GM18519 (cell line): ENCODE measurements at regions not wholly inside any gene's neighbourhood (a gene's known extent, or its start where the extent isn't known, plus 50 kb on each side); places are given as distances from the start of the nearest gene placed in this dataset.

Source experiments
- ATAC-seq: cut with Tn5 transposase; IDR thresholded peaks from one replicate; pipeline ENCODE4 v1.9.1; 2021; ENCODE audit warnings: mild to moderate bottlenecking, moderate library complexity; ENCODE audit not compliant: unreplicated experiment, low FRiP score

DNA sequence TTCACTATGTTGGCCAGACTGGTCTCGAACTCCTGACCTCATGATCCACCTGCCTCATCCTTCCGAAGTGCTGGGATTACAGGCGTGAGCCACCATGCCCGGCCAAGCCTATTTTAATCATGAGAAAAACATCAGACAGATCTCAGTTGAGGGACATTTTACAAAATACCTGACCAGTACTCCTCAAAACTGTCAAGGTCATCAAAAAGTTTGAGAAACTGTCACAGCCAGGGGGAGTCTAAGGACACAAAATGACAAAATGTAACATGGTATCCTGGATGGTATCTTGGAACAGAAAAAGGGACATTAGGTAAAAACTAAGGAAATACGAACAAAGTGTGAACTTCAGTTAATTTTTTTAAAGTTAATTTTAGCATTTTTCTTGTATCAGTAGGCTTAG is 219.8 kb upstream of the PPP1R3A start:
- ATAC-seq = no peak

DNA sequence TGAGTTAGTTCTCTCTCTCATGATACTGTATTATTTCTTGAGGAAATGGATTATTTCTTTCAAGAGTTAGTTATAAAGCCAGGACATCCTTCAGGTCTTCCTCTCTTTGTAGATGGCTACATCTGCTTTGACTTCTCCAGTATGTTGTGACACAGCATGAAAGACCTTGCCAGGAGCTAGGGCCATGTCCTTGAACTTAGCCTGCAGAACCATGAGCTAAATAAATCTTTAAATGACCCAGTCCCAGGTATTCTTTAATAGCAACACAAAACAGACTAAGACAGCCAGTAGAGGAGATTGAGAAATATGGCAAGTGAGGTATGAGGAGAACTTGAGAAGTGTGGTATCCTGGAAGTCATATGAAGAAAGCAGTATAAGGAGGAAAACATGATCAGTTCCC is 214.9 kb upstream of the PPP1R3A start:
- no peak for ATAC-seq

GRCh38 chr7:114130866-114131265 is 212.1 kb upstream of the PPP1R3A start:
- ATAC-seq = no peak

GRCh38 chr7:114128880-114129279 is 210.1 kb upstream of the PPP1R3A start:
- no peak for ATAC-seq

DNA sequence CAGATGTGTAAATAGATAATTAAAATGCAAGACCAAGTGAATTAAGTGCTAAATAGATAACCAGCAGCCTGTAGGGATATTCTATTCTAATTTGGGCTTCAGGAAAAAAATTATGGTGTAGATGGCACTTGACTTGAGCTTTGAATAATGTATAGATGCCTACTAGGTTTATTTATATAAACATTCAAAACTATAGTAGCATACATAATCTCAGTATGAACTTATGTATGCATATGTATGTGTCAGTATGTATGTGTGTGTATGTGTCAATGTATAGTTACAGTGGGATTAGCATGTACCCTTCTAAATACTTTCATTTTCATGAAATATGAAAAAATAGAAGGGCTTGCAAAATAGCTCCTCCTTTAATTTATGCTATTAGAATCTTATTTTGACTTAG is 207.3 kb upstream of the PPP1R3A start:
- no peak for ATAC-seq

DNA sequence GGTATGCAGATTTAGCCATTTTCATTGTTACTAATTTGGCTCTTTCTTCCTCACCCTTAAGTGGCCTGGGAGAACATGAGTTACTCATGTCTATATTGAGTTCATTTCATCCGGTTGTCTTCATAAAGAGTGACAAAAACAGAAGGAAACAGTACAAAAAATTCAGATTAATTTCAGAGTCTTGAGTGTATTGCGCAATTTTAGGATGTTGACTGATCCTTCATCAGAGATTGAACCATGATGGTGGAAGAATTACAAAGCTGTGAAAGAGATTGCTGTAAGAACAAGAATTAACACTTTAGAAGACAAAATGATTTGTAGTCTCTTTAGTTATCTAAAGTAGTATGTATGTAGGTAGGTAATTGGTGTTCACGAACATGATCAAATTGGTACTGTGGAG is 194.0 kb upstream of the PPP1R3A start:
- ATAC-seq = no peak

DNA sequence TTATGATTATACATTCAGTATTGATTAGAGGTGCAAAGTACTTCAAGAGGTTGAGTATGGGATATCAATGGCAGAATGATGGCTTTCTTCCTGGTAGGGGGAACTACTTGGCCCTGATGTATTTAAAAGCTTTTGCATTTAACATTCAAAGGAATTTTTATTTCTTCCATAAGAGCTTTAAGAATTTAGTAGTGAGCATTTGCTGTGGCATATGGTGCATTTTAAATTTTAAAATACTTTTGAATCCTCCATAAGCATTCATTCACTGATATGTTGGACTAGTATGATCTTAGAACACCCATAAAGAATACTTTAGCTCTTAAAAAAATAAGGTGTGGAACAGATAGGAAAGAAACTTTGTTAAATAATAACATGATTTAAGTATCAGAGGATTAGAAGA is 191.9 kb upstream of the PPP1R3A start:
- no peak for ATAC-seq

DNA sequence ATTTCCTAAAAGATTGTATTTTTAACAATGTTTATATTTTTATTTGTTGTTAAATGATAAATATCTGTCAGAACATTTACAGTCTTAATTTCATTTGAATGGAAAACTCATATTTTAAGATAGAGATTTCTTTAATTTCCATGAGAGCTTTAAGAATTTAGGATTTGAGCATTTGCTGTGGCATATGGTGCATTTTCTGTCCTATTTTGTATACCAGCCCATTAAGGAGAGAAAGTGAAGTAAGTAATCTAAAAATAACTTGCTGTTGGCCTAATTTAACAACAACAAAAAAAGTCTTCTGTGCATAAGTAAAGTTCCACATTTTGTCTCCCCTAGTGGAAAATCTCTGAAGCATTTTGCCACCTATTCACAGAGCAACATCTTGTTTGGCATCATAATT is 190.9 kb upstream of the PPP1R3A start:
- no peak for ATAC-seq

DNA sequence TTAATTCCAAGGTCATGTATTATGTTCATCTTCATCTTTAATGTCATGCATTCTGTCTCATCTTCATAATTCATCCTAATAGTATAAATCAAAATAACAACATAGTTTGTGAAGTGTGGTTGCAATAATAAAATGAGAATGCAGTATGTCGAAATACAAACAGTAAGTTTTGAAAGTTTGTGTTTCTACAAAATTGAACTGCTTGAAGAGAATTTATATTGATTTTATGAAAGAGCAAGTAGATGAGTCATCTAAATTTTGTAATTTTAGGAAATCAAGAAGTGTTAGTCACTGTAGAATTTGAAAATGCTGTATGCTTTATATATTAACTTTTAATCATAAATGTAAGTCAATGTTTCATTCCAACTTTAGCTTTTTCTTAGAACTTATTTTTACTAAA is 190.5 kb upstream of the PPP1R3A start:
- no peak for ATAC-seq

- ATAC-seq = no peak
These were observed 189.7 kb upstream of the PPP1R3A start for GRCh38 chr7:114108510-114108909.

- no peak for ATAC-seq
These were observed 188.7 kb upstream of the PPP1R3A start for GRCh38 chr7:114107522-114107921.

DNA sequence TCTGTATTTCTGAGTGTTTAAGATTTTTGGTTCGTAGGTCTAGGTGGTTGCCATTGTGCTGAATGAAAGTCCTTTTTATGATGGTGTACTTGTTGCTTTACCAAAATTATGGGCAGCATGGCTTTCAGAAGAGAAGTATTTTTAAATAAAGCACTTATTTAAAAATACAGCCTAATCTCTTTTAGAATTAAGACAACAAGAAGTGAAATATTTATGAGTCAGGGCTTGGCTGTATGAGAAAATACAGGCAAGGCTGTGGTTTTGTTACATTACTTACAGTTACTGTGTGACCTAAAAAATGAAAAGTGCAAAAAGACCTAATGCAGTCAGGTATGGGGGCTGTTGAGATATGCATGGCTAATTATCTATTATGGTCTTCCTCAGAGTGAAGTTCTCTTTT is 185.2 kb upstream of the PPP1R3A start:
- ATAC-seq = no peak

- ATAC-seq = no peak
These were observed 184.2 kb upstream of the PPP1R3A start for GRCh38 chr7:114102996-114103395.

- no peak for ATAC-seq
These were observed 183.3 kb upstream of the PPP1R3A start for GRCh38 chr7:114102131-114102530.

- no peak for ATAC-seq
These were observed 182.0 kb upstream of the PPP1R3A start for GRCh38 chr7:114100810-114101209.

DNA sequence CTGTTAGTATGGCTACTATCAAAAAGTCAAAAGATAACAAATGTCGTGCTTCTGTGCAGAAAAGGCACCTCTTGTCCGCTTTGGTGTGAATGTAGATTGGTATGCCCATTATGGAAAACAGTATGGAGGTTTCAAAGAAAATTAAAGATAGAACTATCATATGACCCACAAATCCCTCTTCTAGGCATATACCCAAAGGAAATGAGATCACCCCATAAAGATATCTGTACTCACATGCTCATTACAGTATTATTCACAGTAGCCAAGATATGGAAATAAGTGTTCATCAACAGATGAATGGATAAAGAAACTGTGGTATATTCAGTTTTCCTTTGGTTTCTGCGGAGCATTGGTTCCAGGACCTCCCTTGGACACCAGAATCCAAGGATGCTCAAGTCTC is 180.5 kb upstream of the PPP1R3A start:
- ATAC-seq = no peak

DNA sequence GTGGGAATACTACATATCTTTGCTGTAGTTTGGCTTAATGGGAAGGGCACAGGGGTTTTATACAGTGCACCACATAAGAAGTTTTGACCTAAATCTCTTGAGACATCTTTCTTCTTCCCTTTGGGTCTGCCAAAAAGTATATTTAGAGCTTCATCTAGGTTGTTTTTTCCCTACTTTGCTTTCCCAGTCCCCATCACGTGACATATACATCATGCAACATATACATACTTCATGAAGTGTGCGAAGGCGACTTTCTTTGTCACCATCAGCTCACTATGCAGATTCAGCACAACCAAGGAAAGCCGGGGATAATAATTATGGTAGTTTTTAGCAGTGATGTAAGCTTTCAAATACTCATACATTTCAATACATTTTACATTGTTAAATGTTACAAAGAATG is 177.1 kb upstream of the PPP1R3A start:
- ATAC-seq = no peak

DNA sequence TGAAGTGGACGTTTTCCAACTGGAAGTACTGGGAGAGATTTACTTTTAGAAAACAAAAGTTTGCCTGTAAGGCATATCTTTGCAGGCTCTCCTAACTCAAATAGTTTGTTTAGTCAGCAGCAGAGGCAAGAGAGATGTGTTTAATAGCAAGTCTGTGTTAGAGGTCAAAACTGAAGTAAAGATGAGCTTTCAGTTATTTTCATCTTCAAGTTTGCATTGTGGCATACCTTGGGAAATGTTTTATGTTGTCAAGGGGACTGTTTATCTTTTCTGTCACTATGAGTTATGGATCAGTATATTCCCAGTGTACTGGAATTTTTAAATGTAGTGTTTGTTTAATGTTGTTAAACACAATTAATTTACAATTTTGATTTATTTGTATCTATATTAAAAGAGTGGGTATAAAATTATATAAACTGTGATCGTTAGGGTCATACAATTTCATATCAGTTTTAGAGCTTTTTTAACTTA is 169.7 kb upstream of the PPP1R3A start:
- ATAC-seq = no peak

DNA sequence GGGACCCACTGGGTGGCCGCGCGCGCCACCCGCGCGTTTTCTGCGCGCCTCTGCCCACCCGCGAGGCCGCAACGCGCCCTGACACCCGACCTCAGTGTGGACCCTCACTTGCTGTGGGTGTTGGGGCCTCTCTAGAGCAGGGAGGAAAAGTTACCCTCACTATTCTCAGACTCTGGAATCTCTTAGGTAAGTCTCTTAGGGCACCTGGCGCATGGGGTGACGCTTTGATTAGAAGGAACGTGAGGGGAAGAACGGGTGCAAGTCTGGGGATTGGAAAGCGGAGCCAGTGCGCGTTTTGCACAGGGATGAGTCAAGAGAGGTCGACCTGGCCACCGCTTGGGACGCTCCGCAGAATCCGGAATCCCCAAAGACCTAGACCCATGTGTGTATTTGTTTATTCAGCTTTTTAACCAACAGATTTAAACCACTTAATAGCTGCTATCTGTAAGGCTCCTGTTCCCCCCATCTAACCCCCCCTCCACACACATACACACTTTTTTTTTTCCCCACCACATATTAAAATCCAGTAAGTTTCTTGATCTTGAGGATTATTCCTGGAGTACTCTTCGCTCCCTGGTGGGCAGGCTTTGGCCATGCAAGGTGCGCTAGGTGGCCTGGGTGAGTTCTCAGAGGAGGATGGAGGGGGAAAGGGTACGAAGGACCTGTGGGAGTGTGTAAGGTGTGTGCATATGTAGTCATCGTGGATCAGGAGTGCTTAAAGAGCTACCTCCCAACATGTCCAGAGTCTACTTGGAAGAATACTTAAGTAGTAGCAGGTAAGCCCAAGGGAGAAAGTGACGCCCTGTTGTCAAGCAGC is 169.1 kb upstream of the PPP1R3A start:
- ATAC-seq = no peak

DNA sequence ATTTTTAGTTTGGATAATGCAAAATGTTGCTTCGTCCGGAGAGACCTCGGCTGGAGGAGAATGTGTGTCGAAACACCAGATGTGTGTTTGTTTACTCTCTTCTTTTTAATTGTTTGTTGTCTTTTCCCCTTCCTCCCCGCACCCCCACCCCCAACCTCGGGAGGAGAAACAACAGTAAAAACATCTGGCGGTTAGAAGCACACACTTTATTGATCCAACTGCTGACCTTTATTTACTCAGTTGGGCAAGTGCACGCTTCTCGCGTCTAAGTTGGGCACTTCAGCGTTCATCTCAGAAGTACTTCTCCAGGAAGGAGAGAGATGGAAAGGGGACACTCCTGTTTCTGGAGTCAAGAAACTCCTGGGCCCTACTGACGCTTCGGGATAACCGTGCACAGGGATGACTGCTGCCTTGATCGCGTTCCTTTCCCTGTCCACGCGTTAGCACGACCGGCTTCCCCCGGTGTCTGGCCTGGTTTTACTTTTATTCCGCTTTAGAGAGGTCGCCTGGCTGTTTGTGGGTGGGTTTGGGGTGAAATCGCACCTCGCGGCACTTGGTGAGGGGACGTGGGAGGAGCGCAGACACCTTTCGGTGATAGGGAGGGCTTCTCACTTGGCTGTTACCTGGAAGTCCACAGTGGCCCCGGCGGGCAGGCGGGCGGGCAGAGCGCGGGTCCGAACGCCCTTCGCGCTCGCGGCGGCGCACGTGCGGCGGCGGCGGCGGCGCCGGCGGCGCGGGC is 168.3 kb upstream of the PPP1R3A start:
- no peak for ATAC-seq

- peak; percentile 30 for ATAC-seq
These were observed 167.7 kb upstream of the PPP1R3A start for GRCh38 chr7:114086537-114086913.
